ENCODE measurements at regions not wholly inside any gene's neighbourhood (a gene's known extent, or its start where the extent isn't known, plus 50 kb on each side); places are given as distances from the start of the nearest gene placed in this dataset.

- TF ChIP-seq ETV6 (CRISPR knock-in tag; IDR thresholded peaks at IDR 0.05) (no peak), ZNF219 (CRISPR knock-in tag; IDR thresholded peaks at IDR 0.05; ENCODE audit: borderline replicate concordance) (no peak), OVOL2 (CRISPR knock-in tag; IDR thresholded peaks at IDR 0.05; ENCODE audit: borderline replicate concordance) (no peak), ZNF396 (CRISPR knock-in tag; IDR thresholded peaks at IDR 0.05; ENCODE audit: borderline replicate concordance) (no peak), HMGXB4 (CRISPR knock-in tag; IDR thresholded peaks at IDR 0.05) (no peak), AR (CRISPR knock-in tag; IDR thresholded peaks at IDR 0.05) (no peak), ZNF512 (CRISPR knock-in tag; IDR thresholded peaks at IDR 0.05; ENCODE audit: borderline replicate concordance) (no peak), ZNF416 (CRISPR knock-in tag; IDR thresholded peaks at IDR 0.05) (no peak), MXD4 (CRISPR knock-in tag; IDR thresholded peaks at IDR 0.05; ENCODE audit: borderline replicate concordance) (no peak), USF1 (CRISPR knock-in tag; IDR thresholded peaks at IDR 0.05) (no peak), CREB1 (CRISPR knock-in tag; IDR thresholded peaks at IDR 0.05) (no peak)
- TF ChIP-seq, protein P1, sequence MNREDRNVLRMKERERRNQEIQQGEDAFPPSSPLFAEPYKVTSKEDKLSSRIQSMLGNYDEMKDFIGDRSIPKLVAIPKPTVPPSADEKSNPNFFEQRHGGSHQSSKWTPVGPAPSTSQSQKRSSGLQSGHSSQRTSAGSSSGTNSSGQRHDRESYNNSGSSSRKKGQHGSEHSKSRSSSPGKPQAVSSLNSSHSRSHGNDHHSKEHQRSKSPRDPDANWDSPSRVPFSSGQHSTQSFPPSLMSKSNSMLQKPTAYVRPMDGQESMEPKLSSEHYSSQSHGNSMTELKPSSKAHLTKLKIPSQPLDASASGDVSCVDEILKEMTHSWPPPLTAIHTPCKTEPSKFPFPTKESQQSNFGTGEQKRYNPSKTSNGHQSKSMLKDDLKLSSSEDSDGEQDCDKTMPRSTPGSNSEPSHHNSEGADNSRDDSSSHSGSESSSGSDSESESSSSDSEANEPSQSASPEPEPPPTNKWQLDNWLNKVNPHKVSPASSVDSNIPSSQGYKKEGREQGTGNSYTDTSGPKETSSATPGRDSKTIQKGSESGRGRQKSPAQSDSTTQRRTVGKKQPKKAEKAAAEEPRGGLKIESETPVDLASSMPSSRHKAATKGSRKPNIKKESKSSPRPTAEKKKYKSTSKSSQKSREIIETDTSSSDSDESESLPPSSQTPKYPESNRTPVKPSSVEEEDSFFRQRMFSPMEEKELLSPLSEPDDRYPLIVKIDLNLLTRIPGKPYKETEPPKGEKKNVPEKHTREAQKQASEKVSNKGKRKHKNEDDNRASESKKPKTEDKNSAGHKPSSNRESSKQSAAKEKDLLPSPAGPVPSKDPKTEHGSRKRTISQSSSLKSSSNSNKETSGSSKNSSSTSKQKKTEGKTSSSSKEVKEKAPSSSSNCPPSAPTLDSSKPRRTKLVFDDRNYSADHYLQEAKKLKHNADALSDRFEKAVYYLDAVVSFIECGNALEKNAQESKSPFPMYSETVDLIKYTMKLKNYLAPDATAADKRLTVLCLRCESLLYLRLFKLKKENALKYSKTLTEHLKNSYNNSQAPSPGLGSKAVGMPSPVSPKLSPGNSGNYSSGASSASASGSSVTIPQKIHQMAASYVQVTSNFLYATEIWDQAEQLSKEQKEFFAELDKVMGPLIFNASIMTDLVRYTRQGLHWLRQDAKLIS (CRISPR knock-in tag; IDR thresholded peaks at IDR 0.05; ENCODE audit: borderline replicate concordance) = no peak
- Mint-ChIP-seq H3K27me3 (ENCODE audit: low read depth) (no peaks in the 10 kb centered on the region), H3K27ac (no peak overlapping the region)
These were observed 331.1 kb downstream of the HTR7 start for GRCh38 chr10:90526721-90527120.

GRCh38 chr10:90530521-90530920 is 327.3 kb downstream of the HTR7 start:
- no peak for DNase-seq (ENCODE audit: low spot score)
- TF ChIP-seq USF1 (CRISPR knock-in tag; IDR thresholded peaks at IDR 0.05) (no peak), ELF4 (CRISPR knock-in tag; IDR thresholded peaks at IDR 0.05; ENCODE audit: low read depth) (no peak), SOX15 (CRISPR knock-in tag; IDR thresholded peaks at IDR 0.05) (no peak), ZSCAN18 (CRISPR knock-in tag; IDR thresholded peaks at IDR 0.05) (no peak), NR1H2 (CRISPR knock-in tag; IDR thresholded peaks at IDR 0.05) (no peak), TEAD4 (CRISPR knock-in tag; IDR thresholded peaks at IDR 0.05) (no peak), MYBL2 (CRISPR knock-in tag; IDR thresholded peaks at IDR 0.05) (no peak), TP53 (CRISPR knock-in tag; IDR thresholded peaks at IDR 0.05) (no peak)
- no peak overlapping the region for H3K27ac Mint-ChIP-seq
- H3K36me3 Mint-ChIP-seq = no peaks in the 10 kb centered on the region
- no peaks in the 10 kb centered on the region for H3K9me3 Mint-ChIP-seq
- CTCF ChIA-PET = no interaction called here
- H3K27me3 Mint-ChIP-seq (ENCODE audit: low read depth) = no peaks in the 10 kb centered on the region
- no peak for ATAC-seq
- H3K4me1 Mint-ChIP-seq = 0 out of 2 replicates have a peak, but pooled peaks cover 3% of the 10 kb centered on the region
- POLR2A ChIA-PET = no interaction called here
- no peak overlapping the region for H3K4me3 Mint-ChIP-seq

More at GRCh38 chr10:90526721-90527120, 331.1 kb downstream of the HTR7 start:
- H3K9me3 Mint-ChIP-seq = no peaks in the 10 kb centered on the region
- ChIA-PET CTCF (no interaction called here), POLR2A (no interaction called here)
- ATAC-seq (no peak), DNase-seq (ENCODE audit: low spot score) (no peak)
- no peaks in the 10 kb centered on the region for H3K36me3 Mint-ChIP-seq
- 0 out of 2 replicates have a peak, but pooled peaks cover 3% of the 10 kb centered on the region for H3K4me1 Mint-ChIP-seq
- H3K4me3 Mint-ChIP-seq = no peak overlapping the region

Data from WTC11 (cell line).